ENCODE measurements at regions not wholly inside any gene's neighbourhood (a gene's known extent, or its start where the extent isn't known, plus 50 kb on each side); places are given as distances from the start of the nearest gene placed in this dataset.
A peak's percentile ranks its signal among the peaks of the same experiment; 100 is the strongest.
"Not testable (repeated sequence)": the region's sequence is repeated elsewhere in the genome, so short reads cannot be mapped to it uniquely, and the experiment has no call there.

- Histone ChIP-seq H3K4me3 (no peak overlapping the region), H3K4me1 (ENCODE audit: low read depth) (no peaks in the 10 kb centered on the region), H3K36me3 (ENCODE audit: low read depth) (no peaks in the 10 kb centered on the region), H3K9me3 (no peaks in the 10 kb centered on the region)
- intact Hi-C loops (cut with DNase I, micrococcal nuclease) = no loop called here
- ATAC-seq (no peak), DNase-seq (no peak)
- no peak for TF ChIP-seq CTCF (IDR thresholded peaks at IDR 0.05)
Observed at GRCh38 chr5:155807884-155808576, 518.9 kb upstream of the SGCD start.

- Histone ChIP-seq H3K4me3 (no peak overlapping the region), H3K4me1 (ENCODE audit: low read depth) (no peaks in the 10 kb centered on the region), H3K36me3 (ENCODE audit: low read depth) (no peaks in the 10 kb centered on the region), H3K9me3 (no peaks in the 10 kb centered on the region)
- DNase-seq (no peak), ATAC-seq (peak; percentile 64)
- TF ChIP-seq CTCF (IDR thresholded peaks at IDR 0.05) = no peak
- intact Hi-C loops (cut with DNase I, micrococcal nuclease) = no loop called here
Observed at GRCh38 chr5:155815248-155815647, 511.7 kb upstream of the SGCD start.

GRCh38 chr5:155822177-155822576 lies 504.8 kb upstream of the SGCD start:
- intact Hi-C loops (cut with DNase I, micrococcal nuclease) = no loop called here
- H3K4me1 ChIP-seq (ENCODE audit: low read depth) = no peaks in the 10 kb centered on the region
- ATAC-seq (no peak), DNase-seq (peak in 1 of 3 donors; percentile 14)
- H3K4me3 ChIP-seq = no peak overlapping the region
- no peak for TF ChIP-seq CTCF (IDR thresholded peaks at IDR 0.05)
- no peaks in the 10 kb centered on the region for H3K36me3 ChIP-seq (ENCODE audit: low read depth)
- no peaks in the 10 kb centered on the region for H3K9me3 ChIP-seq

GRCh38 chr5:155826611-155827507 lies 500.1 kb upstream of the SGCD start:
- ATAC-seq (no peak), DNase-seq (no peak)
- H3K36me3 ChIP-seq (ENCODE audit: low read depth) = no peaks in the 10 kb centered on the region
- no peak overlapping the region for H3K4me3 ChIP-seq
- intact Hi-C loops (cut with DNase I, micrococcal nuclease) = no loop called here
- no peaks in the 10 kb centered on the region for H3K9me3 ChIP-seq
- no peaks in the 10 kb centered on the region for H3K4me1 ChIP-seq (ENCODE audit: low read depth)
- TF ChIP-seq CTCF (IDR thresholded peaks at IDR 0.05) = no peak

- H3K4me3 ChIP-seq; H3K36me3 ChIP-seq (ENCODE audit: low read depth); DNase-seq; ATAC-seq; intact Hi-C loops (cut with DNase I, micrococcal nuclease); H3K4me1 ChIP-seq (ENCODE audit: low read depth); H3K9me3 ChIP-seq: not testable (repeated sequence)
Observed at GRCh38 chr5:155827508-155827815, 499.5 kb upstream of the SGCD start.

GRCh38 chr5:155827949-155828348 lies 499.0 kb upstream of the SGCD start:
- Histone ChIP-seq H3K4me1 (ENCODE audit: low read depth) (no peaks in the 10 kb centered on the region), H3K9me3 (no peaks in the 10 kb centered on the region), H3K4me3 (no peak overlapping the region), H3K36me3 (ENCODE audit: low read depth) (no peaks in the 10 kb centered on the region)
- intact Hi-C loops (cut with DNase I, micrococcal nuclease) = no loop called here
- no peak for DNase-seq
- TF ChIP-seq CTCF (IDR thresholded peaks at IDR 0.05) = no peak
- no peak for ATAC-seq

All from mucosa of descending colon (tissue), 3 donors.